Activated T-helper 9 cell treated with anti-CD3 and anti-CD28 coated beads, Interleukin-2, amount 50 U/mL, for 16 hours (primary cell): ENCODE measurements at regions not wholly inside any gene's neighbourhood (a gene's known extent, or its start where the extent isn't known, plus 50 kb on each side); places are given as distances from the start of the nearest gene placed in this dataset.
"Not testable (repeated sequence)": the region's sequence is repeated elsewhere in the genome, so short reads cannot be mapped to it uniquely, and the experiment has no call there.

Experiments
- DNase-seq: peaks from one replicate; pipeline ENCODE4 v3.0.0-alpha.2; 2020; ENCODE audit warnings: low read depth

- not testable (repeated sequence) for DNase-seq
These were observed 473.3 kb downstream of the SPATA31A6 start for GRCh38 chr9:42656789-42657188.

GRCh38 chr9:42657496-42657895 is 474.0 kb downstream of the SPATA31A6 start:
- not testable (repeated sequence) for DNase-seq

DNA sequence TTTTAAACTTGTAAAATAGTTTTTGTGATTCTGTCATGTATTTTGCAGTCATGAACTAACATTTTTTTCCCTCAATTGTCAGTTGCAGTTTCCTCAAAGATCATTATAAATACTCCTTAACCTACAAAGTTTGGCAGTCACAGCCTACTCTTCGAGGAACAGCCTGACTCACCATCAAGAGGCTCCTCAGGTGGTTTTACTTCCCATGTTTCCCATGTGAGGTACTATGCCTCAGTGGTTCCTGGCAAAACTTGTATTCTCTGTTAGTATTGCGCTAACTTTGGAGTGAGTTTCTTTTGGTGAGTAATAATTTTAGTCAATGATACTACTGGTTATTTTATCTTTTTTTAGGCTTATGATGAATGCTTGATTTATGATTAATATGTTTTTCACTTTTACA is 513.7 kb downstream of the SPATA31A6 start:
- not testable (repeated sequence) for DNase-seq

DNA sequence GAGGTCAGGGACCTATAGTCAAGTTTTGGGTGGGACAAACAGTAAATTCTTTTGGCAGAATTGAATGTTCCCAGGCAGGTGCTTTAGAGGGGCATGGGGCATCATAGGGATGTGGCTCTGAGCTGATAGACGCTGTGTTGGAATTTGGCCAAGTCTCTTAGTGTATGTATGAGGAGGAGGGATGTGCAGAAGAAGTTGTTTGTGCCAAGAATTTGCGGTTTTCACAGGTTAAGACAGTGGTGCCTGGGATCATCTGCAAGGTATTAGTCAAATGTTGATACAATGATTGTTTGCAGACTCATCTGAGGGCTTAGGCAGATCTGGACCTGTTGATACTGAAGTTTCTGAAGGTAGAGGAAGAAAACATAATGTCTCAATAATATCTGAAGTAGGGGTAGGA is 519.4 kb downstream of the SPATA31A6 start:
- not testable (repeated sequence) for DNase-seq

DNA sequence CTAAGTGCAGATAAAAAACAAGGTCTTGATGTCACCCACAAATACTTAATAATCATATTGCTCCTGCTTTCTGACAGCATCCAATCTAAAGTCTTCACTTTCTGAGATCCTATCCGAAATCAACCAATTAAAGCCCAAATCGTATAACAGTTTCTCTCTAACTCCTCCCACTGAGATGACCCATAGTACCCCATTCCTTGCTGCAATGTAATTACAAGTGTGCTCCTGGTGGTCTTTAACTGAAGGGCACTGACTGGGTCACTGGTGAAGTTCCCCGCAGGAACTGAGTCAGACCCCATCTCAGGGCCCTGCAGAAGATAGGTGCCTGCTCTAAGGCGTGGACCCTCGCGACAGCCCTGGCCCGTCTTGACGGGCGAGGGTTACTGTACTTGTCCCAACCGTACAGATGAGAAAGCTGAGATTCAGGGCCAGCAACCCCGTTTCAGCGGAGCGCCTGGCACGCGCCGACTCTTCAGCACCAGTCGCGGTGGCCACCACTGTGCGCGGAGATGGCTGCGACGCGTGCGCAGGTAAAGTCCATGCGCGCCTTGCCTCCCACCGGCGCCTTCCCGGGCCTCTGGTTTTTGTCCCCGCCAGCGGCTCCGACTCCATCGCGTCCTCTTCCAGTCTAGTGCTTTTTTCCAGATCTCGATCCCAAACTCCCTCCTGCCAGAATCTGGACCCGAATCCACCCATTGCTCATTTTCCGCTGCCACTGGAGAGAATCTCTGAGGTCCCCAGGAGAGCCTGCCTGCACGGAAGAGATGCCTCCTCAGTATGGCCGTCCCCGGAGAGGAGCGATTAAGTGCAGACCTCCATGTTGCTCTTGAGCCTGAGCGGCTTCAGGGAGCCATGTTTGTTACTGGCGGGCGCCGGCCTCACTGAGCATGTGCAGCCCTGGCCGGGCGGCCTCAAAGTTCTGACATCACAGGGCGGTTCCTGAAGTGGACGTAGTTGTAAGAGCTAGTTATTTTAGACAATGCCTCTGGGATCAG is 541.7 kb downstream of the SPATA31A6 start:
- peak; percentile 6 for DNase-seq

DNA sequence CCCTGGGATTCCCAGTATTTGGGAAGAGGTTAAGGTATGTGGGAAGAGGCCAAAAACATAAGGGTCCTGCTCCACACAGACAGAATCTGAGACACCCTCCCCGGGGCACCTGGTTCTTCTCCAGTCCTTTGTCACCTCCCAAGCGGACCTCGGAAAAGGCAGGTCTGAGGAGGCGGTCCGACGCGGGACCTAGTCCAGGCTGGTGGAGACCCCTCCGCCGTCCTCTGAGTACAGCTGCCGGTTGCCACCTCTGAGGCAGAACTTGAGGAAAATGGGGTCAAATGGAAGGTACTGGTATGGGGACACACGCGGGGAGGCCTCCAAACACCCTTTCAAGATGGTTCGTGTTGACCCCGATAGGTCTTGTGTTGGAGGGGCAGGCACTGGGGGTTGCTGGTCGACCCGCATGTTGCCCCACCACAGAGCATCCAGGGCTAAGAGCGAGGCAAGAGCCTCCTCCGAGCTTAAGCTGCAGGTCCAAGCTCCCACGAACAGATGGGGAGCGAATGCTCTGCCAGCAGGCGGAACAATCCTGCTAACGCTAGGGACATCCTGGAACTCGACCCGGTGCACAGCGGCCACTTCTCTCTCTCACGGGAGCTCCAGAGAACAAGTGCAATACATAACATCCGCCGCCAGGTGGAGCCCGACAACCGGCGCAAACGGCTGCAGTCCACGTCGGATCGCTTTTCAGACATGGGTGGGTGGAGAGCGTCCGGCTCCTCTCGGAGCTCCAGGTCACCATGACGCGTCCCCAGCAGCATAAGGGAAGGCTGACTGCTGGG is 559.8 kb downstream of the SPATA31A6 start:
- peak; percentile 51 for DNase-seq

- not testable (repeated sequence) for DNase-seq
These were observed 573.8 kb downstream of the SPATA31A6 start for GRCh38 chr9:42757251-42757650.

- not testable (repeated sequence) for DNase-seq
These were observed 575.9 kb downstream of the SPATA31A6 start for GRCh38 chr9:42759320-42759719.

DNA sequence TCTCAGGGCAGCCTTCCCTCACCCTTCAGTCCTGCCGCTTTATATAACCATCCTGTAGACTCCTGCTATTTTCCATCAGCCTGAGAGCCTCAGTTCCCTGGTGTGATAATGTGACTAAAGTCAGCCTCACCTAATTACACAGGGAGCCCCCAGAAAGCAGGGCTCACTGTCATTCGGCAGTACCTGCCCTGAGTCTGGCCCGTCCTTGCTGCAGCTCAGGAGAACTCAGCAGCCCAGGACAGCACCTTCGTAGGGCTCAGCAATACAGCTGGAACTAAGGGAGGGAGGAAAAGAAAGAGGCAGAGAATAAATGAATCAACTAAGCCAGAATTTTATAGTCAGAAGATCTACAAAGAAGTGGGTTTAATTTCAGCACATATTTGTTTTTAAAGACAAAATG is 598.7 kb downstream of the SPATA31A6 start:
- DNase-seq: not testable (repeated sequence)

- DNase-seq: not testable (repeated sequence)
These were observed 609.3 kb downstream of the SPATA31A6 start for GRCh38 chr9:42792725-42793124.

- not testable (repeated sequence) for DNase-seq
These were observed 615.1 kb downstream of the SPATA31A6 start for GRCh38 chr9:42798571-42798970.

GRCh38 chr9:42802716-42803115 is 619.3 kb downstream of the SPATA31A6 start:
- not testable (repeated sequence) for DNase-seq

DNA sequence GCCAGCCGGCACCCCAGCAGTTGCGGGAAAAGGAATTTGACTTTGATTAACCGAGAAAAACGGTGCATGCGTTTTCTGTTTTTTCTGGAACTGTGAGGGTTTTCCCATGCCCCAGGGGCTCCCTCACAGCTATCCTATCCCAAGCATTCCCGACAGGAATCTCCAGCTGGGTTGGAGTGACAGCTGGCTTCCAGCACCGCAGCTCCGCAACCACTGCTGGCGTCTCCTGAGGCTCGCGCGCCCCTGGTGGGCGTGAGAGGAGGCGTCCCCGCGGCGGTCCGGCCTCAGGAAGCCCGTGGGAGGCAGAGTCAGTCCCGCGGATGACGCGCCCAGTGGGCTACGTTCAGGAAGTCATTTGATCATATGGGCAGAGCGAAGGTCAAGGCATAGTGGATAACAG is 623.2 kb downstream of the SPATA31A6 start:
- not testable (repeated sequence) for DNase-seq

GRCh38 chr9:42821468-42821867 is 638.0 kb downstream of the SPATA31A6 start:
- not testable (repeated sequence) for DNase-seq

DNA sequence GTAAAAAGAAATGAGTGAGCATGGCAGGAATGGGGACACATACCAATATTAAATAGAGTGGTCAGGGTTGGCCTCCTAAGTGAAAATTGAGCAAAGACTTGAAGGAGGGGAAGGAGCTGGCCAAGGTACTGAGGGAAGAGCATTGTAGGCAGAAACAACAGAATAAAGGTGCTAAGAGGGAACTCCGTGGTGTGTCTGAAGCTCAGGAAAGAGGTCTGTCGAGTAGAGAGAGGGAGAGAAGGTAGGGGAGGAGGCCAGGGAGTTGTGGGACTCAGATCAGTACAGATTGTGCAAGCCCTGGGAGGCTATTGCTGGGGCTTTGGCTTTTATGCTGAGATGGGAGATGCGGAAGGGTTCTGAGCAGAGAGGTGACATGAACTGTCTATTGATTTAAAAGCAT is 664.7 kb downstream of the SPATA31A6 start:
- not testable (repeated sequence) for DNase-seq

GRCh38 chr9:42850896-42851693 is 667.6 kb downstream of the SPATA31A6 start:
- DNase-seq: not testable (repeated sequence)

- DNase-seq: not testable (repeated sequence)
These were observed 668.2 kb downstream of the SPATA31A6 start for GRCh38 chr9:42851701-42852100.

GRCh38 chr9:42852133-42852930 is 668.9 kb downstream of the SPATA31A6 start:
- DNase-seq: not testable (repeated sequence)

- DNase-seq: not testable (repeated sequence)
These were observed 676.7 kb downstream of the SPATA31A6 start for GRCh38 chr9:42860133-42860532.

DNA sequence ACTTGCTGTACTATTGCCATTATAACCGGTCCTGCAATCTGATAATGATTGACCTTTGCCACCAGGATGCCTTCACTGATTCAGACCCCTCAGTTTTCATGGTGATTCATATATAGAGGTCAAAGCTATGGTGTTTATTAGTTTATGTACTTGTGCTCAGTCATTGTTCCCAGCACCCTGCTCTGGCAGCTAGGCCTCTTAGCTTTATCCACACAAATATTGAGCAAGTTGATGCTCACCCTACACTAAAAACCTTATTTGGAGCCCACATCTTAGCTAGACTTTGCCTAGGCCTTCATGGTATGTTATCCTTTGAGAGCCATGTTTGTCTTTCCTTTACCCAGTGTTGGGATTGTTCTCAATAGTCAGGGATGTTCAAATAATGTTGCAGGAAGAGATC is 679.0 kb downstream of the SPATA31A6 start:
- not testable (repeated sequence) for DNase-seq
